H9 (cell line): ENCODE measurements at regions not wholly inside any gene's neighbourhood (a gene's known extent, or its start where the extent isn't known, plus 50 kb on each side); places are given as distances from the start of the nearest gene placed in this dataset.

Experiments
- DNase-seq: peaks from one replicate; pipeline ENCODE4 v3.0.0-alpha.2; 2017
- H2AFZ ChIP-seq: one replicate; pipeline ENCODE4 v1.6.1; 2013; ENCODE audit warnings: mild to moderate bottlenecking, low read length, control low read depth, moderate library complexity
- H2AK5ac ChIP-seq: 2 replicates; pipeline ENCODE4 v1.6.1; 2013; ENCODE audit warnings: low read length, control low read depth, mixed read lengths; ENCODE audit not compliant: insufficient read length
- H2BK120ac ChIP-seq: one replicate; pipeline ENCODE4 v1.6.1; 2013; ENCODE audit warnings: low read depth, mild to moderate bottlenecking, low read length, control low read depth, inconsistent platforms; ENCODE audit not compliant: poor library complexity, severe bottlenecking
- H2BK12ac ChIP-seq: 2 replicates; pipeline ENCODE4 v1.6.1; 2013; ENCODE audit warnings: low read length, control low read depth, mixed read lengths, low read depth; ENCODE audit not compliant: insufficient read length
- H2BK15ac ChIP-seq: 2 replicates; pipeline ENCODE4 v1.6.1; 2013; ENCODE audit warnings: low read depth, low read length, control low read depth
- H2BK20ac ChIP-seq: one replicate; pipeline ENCODE4 v1.6.1; 2013; ENCODE audit warnings: low read depth, mild to moderate bottlenecking, low read length, control low read depth, inconsistent platforms; ENCODE audit not compliant: poor library complexity, severe bottlenecking
- H2BK5ac ChIP-seq: 2 replicates; pipeline ENCODE4 v1.6.1; 2013; ENCODE audit warnings: low read length, control low read depth, mixed read lengths; ENCODE audit not compliant: insufficient read length
- H3K14ac ChIP-seq: 2 replicates; pipeline ENCODE4 v1.6.1; 2013; ENCODE audit warnings: low read length, control low read depth; ENCODE audit not compliant: insufficient read depth
- H3K18ac ChIP-seq: 2 replicates; pipeline ENCODE4 v1.6.1; 2013; ENCODE audit warnings: low read depth, mild to moderate bottlenecking, mixed read lengths, low read length, control low read depth; ENCODE audit not compliant: insufficient read length
- H3K23ac ChIP-seq: 2 replicates; pipeline ENCODE4 v1.6.1; 2013; ENCODE audit warnings: low read length, control low read depth, mixed read lengths, low read depth; ENCODE audit not compliant: insufficient read length
- H3K23me2 ChIP-seq: 2 replicates; pipeline ENCODE4 v1.6.1; 2013; ENCODE audit warnings: low read depth, mild to moderate bottlenecking, mixed read lengths, low read length, control low read depth; ENCODE audit not compliant: insufficient read length, poor library complexity, severe bottlenecking
- H3K27ac ChIP-seq: 2 replicates; pipeline ENCODE4 v1.5.1; 2013; ENCODE audit warnings: low read length, control low read depth, mixed read lengths, low read depth; ENCODE audit not compliant: insufficient read length
- H3K27me3 ChIP-seq: 2 replicates; pipeline ENCODE4 v1.6.1; 2013; ENCODE audit warnings: low read length, control low read depth, inconsistent platforms; ENCODE audit not compliant: insufficient read depth
- H3K4ac ChIP-seq: 2 replicates; pipeline ENCODE4 v1.6.1; 2013; ENCODE audit warnings: low read depth, mild to moderate bottlenecking, control low read depth, inconsistent platforms, low read length, moderate library complexity
- H3K4me1 ChIP-seq: 2 replicates; pipeline ENCODE4 v1.6.1; 2013; ENCODE audit warnings: low read length, control low read depth, inconsistent platforms; ENCODE audit not compliant: insufficient read depth
- H3K4me2 ChIP-seq: 2 replicates; pipeline ENCODE4 v1.6.1; 2013; ENCODE audit warnings: low read length, control low read depth, mixed read lengths; ENCODE audit not compliant: insufficient read length, insufficient read depth
- H3K56ac ChIP-seq: 2 replicates; pipeline ENCODE4 v1.6.1; 2013; ENCODE audit warnings: low read depth, mild to moderate bottlenecking, mixed read lengths, low read length, control low read depth; ENCODE audit not compliant: insufficient read length
- H3K79me1 ChIP-seq: 2 replicates; pipeline ENCODE4 v1.6.1; 2013; ENCODE audit warnings: low read depth, mild to moderate bottlenecking, moderate library complexity, low read length, control low read depth, inconsistent platforms; ENCODE audit not compliant: insufficient read depth, poor library complexity, severe bottlenecking
- H3K79me2 ChIP-seq: 2 replicates; pipeline ENCODE4 v1.6.1; 2013; ENCODE audit warnings: low read length, control low read depth, inconsistent platforms; ENCODE audit not compliant: insufficient read depth
- H3K9ac ChIP-seq: 2 replicates; pipeline ENCODE4 v1.6.1; 2013; ENCODE audit warnings: low read length, control low read depth, mixed read lengths; ENCODE audit not compliant: insufficient read length; ENCODE audit errors: extremely low read depth
- H3K9me3 ChIP-seq: one replicate; pipeline ENCODE4 v1.6.1; 2013; ENCODE audit warnings: low read depth, low read length, inconsistent platforms; ENCODE audit not compliant: control insufficient read depth
- H3T11ph ChIP-seq: one replicate; pipeline ENCODE4 v1.6.1; 2013; ENCODE audit warnings: mild to moderate bottlenecking, low read length, control low read depth, inconsistent platforms
- H4K20me1 ChIP-seq: one replicate; pipeline ENCODE4 v1.6.1; 2013; ENCODE audit not compliant: control insufficient read depth, insufficient read length, insufficient read depth
- H4K5ac ChIP-seq: 2 replicates; pipeline ENCODE4 v1.6.1; 2013; ENCODE audit warnings: low read depth, mild to moderate bottlenecking, mixed read lengths, low read length, control low read depth; ENCODE audit not compliant: insufficient read length
- H4K8ac ChIP-seq: replicated peaks from 2 replicates; pipeline ENCODE4 v1.6.1; 2013; ENCODE audit warnings: low read length, control low read depth, mixed read lengths, low read depth; ENCODE audit not compliant: insufficient read length
- H4K91ac ChIP-seq: 2 replicates; pipeline ENCODE4 v1.6.1; 2013; ENCODE audit warnings: low read depth, mild to moderate bottlenecking, moderate library complexity, mixed read lengths, low read length, control low read depth; ENCODE audit not compliant: insufficient read length
- H3K27ac Mint-ChIP-seq, 3 experiments: 2 replicates in 2 of 3; 3 replicates in 1 of 3; pipeline ENCODE4 v1.8.0; 2020 to 2021; ENCODE audit warnings: mixed read lengths in 3 of 3, mild to moderate bottlenecking in 1 of 3, moderate library complexity in 1 of 3
- H3K27me3 Mint-ChIP-seq: 2 replicates; pipeline ENCODE4 v1.8.0; 2021; ENCODE audit warnings: low read depth, mild to moderate bottlenecking, moderate library complexity, mixed read lengths
- H3K36me3 Mint-ChIP-seq, 3 experiments: 2 replicates in 2 of 3; 3 replicates in 1 of 3; pipeline ENCODE4 v1.8.0; 2020 to 2021; ENCODE audit warnings: low read depth in 3 of 3, mixed read lengths in 3 of 3; ENCODE audit not compliant: insufficient read depth in 1 of 3
- H3K4me1 Mint-ChIP-seq, 2 experiments: 2 replicates each; pipeline ENCODE4 v1.8.0; 2020; ENCODE audit warnings: mixed read lengths in 2 of 2
- H3K4me3 Mint-ChIP-seq, 2 experiments: 2 replicates in 1 of 2; 3 replicates in 1 of 2; pipeline ENCODE4 v1.8.0; 2020 to 2021; ENCODE audit warnings: mild to moderate bottlenecking in 2 of 2, mixed read lengths in 2 of 2, moderate library complexity in 1 of 2
- H3K9me3 Mint-ChIP-seq, 2 experiments: 2 replicates in 1 of 2; 3 replicates in 1 of 2; pipeline ENCODE4 v1.8.0; 2020; ENCODE audit warnings: mild to moderate bottlenecking in 2 of 2, mixed read lengths in 2 of 2, moderate library complexity in 1 of 2
- WGBS: extraction: QIAGEN DNeasy Blood & Tissue Kit; methylation state at CpG from one replicate; pipeline ENCODE4 v1.1.7; 2013; ENCODE audit warnings: missing lambda C conversion rate, low lambda C conversion rate, mixed read lengths; ENCODE audit not compliant: insufficient read length; ENCODE audit errors: extremely low coverage; 5-methylcytosine and 5-hydroxymethylcytosine counted together
- TF ChIP-seq, protein P1 (sequence below): fragments of 200-600 bp; sonication (generic); conservative IDR thresholded peaks from 3 replicates; pipeline ENCODE4 v1.8.0; 2021; ENCODE audit warnings: antibody characterized with exemption, mild to moderate bottlenecking

DNA sequence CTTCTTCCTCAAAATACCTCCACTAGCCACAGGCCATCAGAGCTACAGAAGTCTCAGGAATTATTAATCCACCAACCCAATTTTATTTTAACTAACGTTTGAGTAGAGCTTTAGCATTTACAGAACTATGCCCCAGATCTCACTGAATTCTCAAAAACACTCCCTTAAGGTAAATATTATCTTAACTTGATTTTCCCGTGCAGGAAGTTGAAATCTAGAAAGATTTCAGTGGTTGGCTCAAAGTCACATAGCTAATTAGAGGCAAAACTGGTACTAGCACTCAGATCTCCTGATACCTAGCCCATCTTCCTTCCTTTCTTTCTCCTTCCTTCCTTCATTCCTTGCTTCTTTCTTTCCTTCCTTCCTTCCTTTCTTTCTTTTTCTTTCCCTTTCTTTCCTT is 298.3 kb downstream of the ENC1 start:
- Histone ChIP-seq H3K79me2 (no peaks in the 10 kb centered on the region), H3K9me3 (no peaks in the 10 kb centered on the region), H2BK20ac (no peak overlapping the region), H2AK5ac (no peak overlapping the region), H3K23ac (no peak overlapping the region), H3K14ac (no peak overlapping the region), H4K5ac (no peak overlapping the region), H2BK120ac (no peak overlapping the region), H3K56ac (no peak overlapping the region), H4K91ac (no peak overlapping the region), H3K4ac (no peak overlapping the region), H2BK15ac (no peak overlapping the region), H3K9ac (no peak overlapping the region), H2AFZ (no peak overlapping the region), H3K79me1 (no peaks in the 10 kb centered on the region), H3K23me2 (no peaks in the 10 kb centered on the region), H2BK5ac (no peak overlapping the region), H2BK12ac (no peak overlapping the region), H4K20me1 (no peaks in the 10 kb centered on the region), H3T11ph (no peak overlapping the region), H3K18ac (no peak overlapping the region), H3K4me1 (no peaks in the 10 kb centered on the region; the same call in 1 of the 2 replicates), H3K4me2 (no peak overlapping the region), H4K8ac (no peak overlapping the region), H3K27ac (no peak overlapping the region), H3K27me3 (no peaks in the 10 kb centered on the region)
- WGBS = no CpG with 5 or more reads among the region's 2 CpGs
- Mint-ChIP-seq H3K4me3 (no peak overlapping the region), H3K9me3 (peaks cover 2 to 7% of the 10 kb centered on the region in 2 experiments; a peak in 4 of 5 replicates), H3K36me3 (no peaks in the 10 kb centered on the region), H3K27me3 (no peaks in the 10 kb centered on the region; the same call in 1 of the 2 replicates), H3K27ac (no peak overlapping the region), H3K4me1 (peaks cover 2% of the 10 kb centered on the region in 2 experiments; a peak in 2 of 4 replicates)
- TF ChIP-seq, protein P1, sequence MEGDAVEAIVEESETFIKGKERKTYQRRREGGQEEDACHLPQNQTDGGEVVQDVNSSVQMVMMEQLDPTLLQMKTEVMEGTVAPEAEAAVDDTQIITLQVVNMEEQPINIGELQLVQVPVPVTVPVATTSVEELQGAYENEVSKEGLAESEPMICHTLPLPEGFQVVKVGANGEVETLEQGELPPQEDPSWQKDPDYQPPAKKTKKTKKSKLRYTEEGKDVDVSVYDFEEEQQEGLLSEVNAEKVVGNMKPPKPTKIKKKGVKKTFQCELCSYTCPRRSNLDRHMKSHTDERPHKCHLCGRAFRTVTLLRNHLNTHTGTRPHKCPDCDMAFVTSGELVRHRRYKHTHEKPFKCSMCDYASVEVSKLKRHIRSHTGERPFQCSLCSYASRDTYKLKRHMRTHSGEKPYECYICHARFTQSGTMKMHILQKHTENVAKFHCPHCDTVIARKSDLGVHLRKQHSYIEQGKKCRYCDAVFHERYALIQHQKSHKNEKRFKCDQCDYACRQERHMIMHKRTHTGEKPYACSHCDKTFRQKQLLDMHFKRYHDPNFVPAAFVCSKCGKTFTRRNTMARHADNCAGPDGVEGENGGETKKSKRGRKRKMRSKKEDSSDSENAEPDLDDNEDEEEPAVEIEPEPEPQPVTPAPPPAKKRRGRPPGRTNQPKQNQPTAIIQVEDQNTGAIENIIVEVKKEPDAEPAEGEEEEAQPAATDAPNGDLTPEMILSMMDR = no peak
- no peak for DNase-seq
